ENCODE measurements at regions not wholly inside any gene's neighbourhood (a gene's known extent, or its start where the extent isn't known, plus 50 kb on each side); places are given as distances from the start of the nearest gene placed in this dataset.

GRCh38 chr10:109174526-109174925, 748.8 kb downstream of the XPNPEP1 start:
- H3K36me3 ChIP-seq (ENCODE audit: insufficient read depth, low read length): no peaks in the 10 kb centered on the region
- no peaks in the 10 kb centered on the region for H3K27me3 Mint-ChIP-seq
- no peaks in the 10 kb centered on the region for H3K27me3 ChIP-seq (ENCODE audit: insufficient read depth, low read length)
- no peaks in the 10 kb centered on the region for H3K36me3 Mint-ChIP-seq
- no peak for DNase-seq
- H3K4me1 Mint-ChIP-seq: no peaks in the 10 kb centered on the region
- POLR2A ChIA-PET (ENCODE audit: partially characterized antibody): no interaction called here
- H3K4me3 Mint-ChIP-seq: no peak overlapping the region
- CTCF ChIA-PET (ENCODE audit: partially characterized antibody): no interaction called here
- H3K27ac ChIP-seq (ENCODE audit: low read depth, low read length): no peak overlapping the region
- H3K4me1 ChIP-seq (ENCODE audit: insufficient read depth, low read length): no peaks in the 10 kb centered on the region
- no peaks in the 10 kb centered on the region for H3K9me3 ChIP-seq (ENCODE audit: control insufficient read depth in 1 of 2, low read length in 2 of 2)
- H3K9me3 Mint-ChIP-seq: peaks cover 0 to 17% (median 9%) of the 10 kb centered on the region in 8 donors
- H3K4me3 ChIP-seq (ENCODE audit: low read length in 2 of 2): no peak overlapping the region
- no peak overlapping the region for H3K27ac Mint-ChIP-seq
- intact Hi-C loops (cut with micrococcal nuclease): no loop called here

- no peak overlapping the region for H3K27ac Mint-ChIP-seq
- H3K36me3 Mint-ChIP-seq: no peaks in the 10 kb centered on the region
- H3K4me1 Mint-ChIP-seq: no peaks in the 10 kb centered on the region
- H3K9me3 ChIP-seq (ENCODE audit: control insufficient read depth in 1 of 2, low read length in 2 of 2): no peaks in the 10 kb centered on the region
- H3K27ac ChIP-seq (ENCODE audit: low read depth, low read length): no peak overlapping the region
- H3K27me3 Mint-ChIP-seq: no peaks in the 10 kb centered on the region
- no peaks in the 10 kb centered on the region for H3K4me1 ChIP-seq (ENCODE audit: insufficient read depth, low read length)
- ChIA-PET POLR2A (ENCODE audit: partially characterized antibody) (no interaction called here), CTCF (ENCODE audit: partially characterized antibody) (no interaction called here)
- H3K4me3 Mint-ChIP-seq: no peak overlapping the region
- DNase-seq: no peak
- H3K4me3 ChIP-seq (ENCODE audit: low read length in 2 of 2): no peak overlapping the region
- peaks cover 0 to 17% (median 9%) of the 10 kb centered on the region in 8 donors for H3K9me3 Mint-ChIP-seq
- intact Hi-C loops (cut with micrococcal nuclease): no loop called here
- no peaks in the 10 kb centered on the region for H3K36me3 ChIP-seq (ENCODE audit: insufficient read depth, low read length)
- no peaks in the 10 kb centered on the region for H3K27me3 ChIP-seq (ENCODE audit: insufficient read depth, low read length)
Observed at GRCh38 chr10:109173937-109174336, 749.4 kb downstream of the XPNPEP1 start.

- no peak overlapping the region for H3K4me3 Mint-ChIP-seq
Observed at GRCh38 chr10:109173121-109173520, 750.2 kb downstream of the XPNPEP1 start.

GRCh38 chr10:109166935-109167334, 756.4 kb downstream of the XPNPEP1 start:
- Histone ChIP-seq H3K4me1 (ENCODE audit: insufficient read depth, low read length) (no peaks in the 10 kb centered on the region), H3K36me3 (ENCODE audit: insufficient read depth, low read length) (no peaks in the 10 kb centered on the region), H3K9me3 (ENCODE audit: control insufficient read depth in 1 of 2, low read length in 2 of 2) (no peaks in the 10 kb centered on the region), H3K27ac (ENCODE audit: low read depth, low read length) (no peak overlapping the region), H3K4me3 (ENCODE audit: low read length in 2 of 2) (no peak overlapping the region), H3K27me3 (ENCODE audit: insufficient read depth, low read length) (no peaks in the 10 kb centered on the region)
- no peak for DNase-seq
- intact Hi-C loops (cut with micrococcal nuclease): no loop called here
- CTCF ChIA-PET (ENCODE audit: partially characterized antibody): no interaction called here
- Mint-ChIP-seq H3K4me3 (no peak overlapping the region), H3K36me3 (no peaks in the 10 kb centered on the region), H3K27ac (no peak overlapping the region), H3K4me1 (no peaks in the 10 kb centered on the region), H3K9me3 (peaks cover 1 to 12% (median 7%) of the 10 kb centered on the region in 8 donors), H3K27me3 (no peaks in the 10 kb centered on the region)
- POLR2A ChIA-PET (ENCODE audit: partially characterized antibody): no interaction called here

More at GRCh38 chr10:109173121-109173520, 750.2 kb downstream of the XPNPEP1 start:
- ChIA-PET POLR2A (ENCODE audit: partially characterized antibody) (no interaction called here), CTCF (ENCODE audit: partially characterized antibody) (no interaction called here)
- no peaks in the 10 kb centered on the region for H3K9me3 ChIP-seq (ENCODE audit: control insufficient read depth in 1 of 2, low read length in 2 of 2)
- no peak overlapping the region for H3K4me3 ChIP-seq (ENCODE audit: low read length in 2 of 2)
- peaks cover 0 to 17% (median 9%) of the 10 kb centered on the region in 8 donors for H3K9me3 Mint-ChIP-seq
- intact Hi-C loops (cut with micrococcal nuclease): no loop called here
- no peaks in the 10 kb centered on the region for H3K36me3 Mint-ChIP-seq
- no peak overlapping the region for H3K27ac Mint-ChIP-seq
- DNase-seq: no peak
- H3K36me3 ChIP-seq (ENCODE audit: insufficient read depth, low read length): no peaks in the 10 kb centered on the region
- H3K27ac ChIP-seq (ENCODE audit: low read depth, low read length): no peak overlapping the region
- no peaks in the 10 kb centered on the region for H3K27me3 Mint-ChIP-seq
- H3K4me1 ChIP-seq (ENCODE audit: insufficient read depth, low read length): no peaks in the 10 kb centered on the region
- H3K4me1 Mint-ChIP-seq: no peaks in the 10 kb centered on the region
- no peaks in the 10 kb centered on the region for H3K27me3 ChIP-seq (ENCODE audit: insufficient read depth, low read length)

- Mint-ChIP-seq H3K4me3 (no peak overlapping the region), H3K9me3 (peaks cover 3 to 16% (median 11%) of the 10 kb centered on the region in 8 donors), H3K27ac (no peak overlapping the region), H3K36me3 (no peaks in the 10 kb centered on the region), H3K27me3 (no peaks in the 10 kb centered on the region), H3K4me1 (no peaks in the 10 kb centered on the region)
- ChIA-PET POLR2A (ENCODE audit: partially characterized antibody) (no interaction called here), CTCF (ENCODE audit: partially characterized antibody) (no interaction called here)
- intact Hi-C loops (cut with micrococcal nuclease): no loop called here
- no peaks in the 10 kb centered on the region for H3K36me3 ChIP-seq (ENCODE audit: insufficient read depth, low read length)
- H3K4me3 ChIP-seq (ENCODE audit: low read length in 2 of 2): no peak overlapping the region
- DNase-seq: no peak
- H3K9me3 ChIP-seq (ENCODE audit: control insufficient read depth in 1 of 2, low read length in 2 of 2): no peaks in the 10 kb centered on the region
- no peaks in the 10 kb centered on the region for H3K4me1 ChIP-seq (ENCODE audit: insufficient read depth, low read length)
- no peaks in the 10 kb centered on the region for H3K27me3 ChIP-seq (ENCODE audit: insufficient read depth, low read length)
- H3K27ac ChIP-seq (ENCODE audit: low read depth, low read length): no peak overlapping the region
Observed at GRCh38 chr10:109159351-109159750, 764.0 kb downstream of the XPNPEP1 start.

- Mint-ChIP-seq H3K4me1 (no peaks in the 10 kb centered on the region), H3K4me3 (no peak overlapping the region), H3K36me3 (no peaks in the 10 kb centered on the region), H3K9me3 (peaks cover 4 to 16% (median 8%) of the 10 kb centered on the region in 8 donors), H3K27me3 (no peaks in the 10 kb centered on the region), H3K27ac (no peak overlapping the region)
- Histone ChIP-seq H3K4me1 (ENCODE audit: insufficient read depth, low read length) (no peaks in the 10 kb centered on the region), H3K9me3 (ENCODE audit: control insufficient read depth in 1 of 2, low read length in 2 of 2) (no peaks in the 10 kb centered on the region), H3K36me3 (ENCODE audit: insufficient read depth, low read length) (no peaks in the 10 kb centered on the region), H3K27ac (ENCODE audit: low read depth, low read length) (no peak overlapping the region), H3K4me3 (ENCODE audit: low read length in 2 of 2) (no peak overlapping the region), H3K27me3 (ENCODE audit: insufficient read depth, low read length) (no peaks in the 10 kb centered on the region)
- intact Hi-C loops (cut with micrococcal nuclease): no loop called here
- ChIA-PET CTCF (ENCODE audit: partially characterized antibody) (no interaction called here), POLR2A (ENCODE audit: partially characterized antibody) (no interaction called here)
- DNase-seq: no peak
Observed at GRCh38 chr10:109156396-109156795, 766.9 kb downstream of the XPNPEP1 start.

- Mint-ChIP-seq H3K27ac (no peak overlapping the region), H3K4me1 (no peaks in the 10 kb centered on the region), H3K36me3 (no peaks in the 10 kb centered on the region), H3K9me3 (peaks cover 2 to 19% (median 9%) of the 10 kb centered on the region in 8 donors), H3K27me3 (no peaks in the 10 kb centered on the region), H3K4me3 (no peak overlapping the region)
- H3K4me3 ChIP-seq (ENCODE audit: low read length in 2 of 2): no peak overlapping the region
- CTCF ChIA-PET (ENCODE audit: partially characterized antibody): no interaction called here
- no peaks in the 10 kb centered on the region for H3K4me1 ChIP-seq (ENCODE audit: insufficient read depth, low read length)
- no peak overlapping the region for H3K27ac ChIP-seq (ENCODE audit: low read depth, low read length)
- H3K27me3 ChIP-seq (ENCODE audit: insufficient read depth, low read length): no peaks in the 10 kb centered on the region
- no peak for DNase-seq
- intact Hi-C loops (cut with micrococcal nuclease): no loop called here
- H3K36me3 ChIP-seq (ENCODE audit: insufficient read depth, low read length): no peaks in the 10 kb centered on the region
- POLR2A ChIA-PET (ENCODE audit: partially characterized antibody): no interaction called here
- no peaks in the 10 kb centered on the region for H3K9me3 ChIP-seq (ENCODE audit: control insufficient read depth in 1 of 2, low read length in 2 of 2)
Observed at GRCh38 chr10:109149666-109150350, 773.5 kb downstream of the XPNPEP1 start.

- H3K36me3 Mint-ChIP-seq: no peaks in the 10 kb centered on the region
- no peak overlapping the region for H3K4me3 Mint-ChIP-seq
- peaks cover 0 to 10% (median 0%) of the 10 kb centered on the region in 8 donors for H3K9me3 Mint-ChIP-seq
- POLR2A ChIA-PET (ENCODE audit: partially characterized antibody): no interaction called here
- no peaks in the 10 kb centered on the region for H3K27me3 Mint-ChIP-seq
- Histone ChIP-seq H3K27me3 (ENCODE audit: insufficient read depth, low read length) (no peaks in the 10 kb centered on the region), H3K9me3 (ENCODE audit: control insufficient read depth in 1 of 2, low read length in 2 of 2) (no peaks in the 10 kb centered on the region), H3K4me3 (ENCODE audit: low read length in 2 of 2) (no peak overlapping the region), H3K4me1 (ENCODE audit: insufficient read depth, low read length) (no peaks in the 10 kb centered on the region), H3K36me3 (ENCODE audit: insufficient read depth, low read length) (no peaks in the 10 kb centered on the region), H3K27ac (ENCODE audit: low read depth, low read length) (no peak overlapping the region)
- CTCF ChIA-PET (ENCODE audit: partially characterized antibody): no interaction called here
- no peaks in the 10 kb centered on the region for H3K4me1 Mint-ChIP-seq
- intact Hi-C loops (cut with micrococcal nuclease): no loop called here
- no peak overlapping the region for H3K27ac Mint-ChIP-seq
- no peak for DNase-seq
Observed at GRCh38 chr10:109127363-109127762, 795.9 kb downstream of the XPNPEP1 start.
